ENCODE measurements at regions not wholly inside any gene's neighbourhood (a gene's known extent, or its start where the extent isn't known, plus 50 kb on each side); places are given as distances from the start of the nearest gene placed in this dataset.

- DNase-seq (ENCODE audit: low read depth in 3 of 3): no peak
Measured at GRCh38 chr4:44098973-44099372, 349.6 kb downstream of the KCTD8 start.

- no peak for DNase-seq (ENCODE audit: low read depth in 3 of 3)
Measured at GRCh38 chr4:44100456-44100855, 348.2 kb downstream of the KCTD8 start.

GRCh38 chr4:44118971-44119680, 329.5 kb downstream of the KCTD8 start:
- DNase-seq (ENCODE audit: low read depth in 3 of 3): no peak

DNA sequence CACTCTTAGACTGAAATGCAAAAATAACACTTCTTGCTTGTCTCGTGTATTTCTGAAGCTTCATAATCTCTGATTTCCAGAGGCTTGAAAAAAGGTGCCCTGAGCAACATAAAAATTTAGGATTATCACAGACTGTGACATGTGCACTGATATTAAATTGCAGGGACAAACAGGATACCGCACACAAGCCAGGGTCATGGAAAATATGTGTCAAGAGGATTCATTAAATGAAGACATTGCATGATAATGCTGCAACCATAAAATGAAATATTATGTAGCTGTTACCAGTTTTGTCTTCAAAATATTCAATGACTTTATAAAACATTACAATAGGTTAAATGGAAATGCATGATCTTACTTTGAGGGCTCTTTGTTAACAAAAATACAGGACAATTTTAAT, 328.0 kb downstream of the KCTD8 start:
- no peak for DNase-seq (ENCODE audit: low read depth in 3 of 3)

DNA sequence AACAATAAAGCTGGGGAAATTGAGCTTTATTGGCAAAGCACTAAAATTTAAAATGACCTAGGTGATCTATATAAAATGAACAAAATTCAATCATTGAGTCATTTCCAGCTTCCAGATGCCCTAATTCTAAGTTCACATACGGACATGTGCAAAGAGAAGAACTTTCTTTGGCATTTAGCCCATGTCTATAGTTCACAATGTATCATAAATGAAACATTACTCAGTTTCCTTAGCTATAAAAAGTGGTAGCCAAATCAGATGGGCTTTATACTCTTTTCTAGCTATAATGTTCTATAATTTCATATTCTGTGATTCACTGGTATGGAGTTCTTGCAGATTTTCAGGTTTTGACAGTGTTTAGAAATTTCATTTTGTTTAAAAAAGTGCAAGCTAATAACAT, 327.4 kb downstream of the KCTD8 start:
- no peak for DNase-seq (ENCODE audit: low read depth in 3 of 3)

Measured in stimulated activated CD4-positive, alpha-beta T cell treated with anti-CD3 and anti-CD28 coated beads, TNF-alpha, amount 100 ng/mL, for 4 hours (primary cell).